ENCODE measurements at regions not wholly inside any gene's neighbourhood (a gene's known extent, or its start where the extent isn't known, plus 50 kb on each side); places are given as distances from the start of the nearest gene placed in this dataset.

- DNase-seq = no peak
Observed at GRCh38 chr10:89888321-89889070, 187.1 kb downstream of the KIF20B start.

- no peak for DNase-seq
Observed at GRCh38 chr10:89889606-89890005, 188.2 kb downstream of the KIF20B start.

DNA sequence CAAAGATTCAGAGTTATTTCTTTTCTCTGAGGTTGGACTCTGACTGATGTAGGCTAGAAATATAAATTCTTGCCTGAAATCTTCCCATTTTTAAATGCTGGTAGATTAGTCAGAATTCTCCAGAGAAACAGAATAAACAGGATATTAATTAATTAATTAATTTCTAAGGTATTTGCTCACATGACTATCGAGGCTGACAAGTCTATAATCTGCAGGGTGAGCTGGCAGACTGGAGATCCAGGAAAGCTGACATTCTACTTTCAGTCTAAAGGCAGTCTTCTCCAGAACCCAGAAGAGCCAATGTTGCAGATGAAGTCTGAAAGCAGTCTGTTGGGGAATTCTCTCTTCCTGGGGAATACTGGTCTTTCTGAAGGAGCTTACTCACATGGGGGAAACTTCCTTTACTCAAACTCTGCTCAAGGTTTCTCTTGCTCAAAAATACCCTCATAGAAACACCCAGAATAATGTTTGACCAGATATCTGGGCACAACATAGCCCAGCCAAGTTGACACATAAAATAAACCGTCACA, 189.7 kb downstream of the KIF20B start:
- no peak for DNase-seq

GRCh38 chr10:89894051-89894450, 192.7 kb downstream of the KIF20B start:
- no peak for DNase-seq

DNA sequence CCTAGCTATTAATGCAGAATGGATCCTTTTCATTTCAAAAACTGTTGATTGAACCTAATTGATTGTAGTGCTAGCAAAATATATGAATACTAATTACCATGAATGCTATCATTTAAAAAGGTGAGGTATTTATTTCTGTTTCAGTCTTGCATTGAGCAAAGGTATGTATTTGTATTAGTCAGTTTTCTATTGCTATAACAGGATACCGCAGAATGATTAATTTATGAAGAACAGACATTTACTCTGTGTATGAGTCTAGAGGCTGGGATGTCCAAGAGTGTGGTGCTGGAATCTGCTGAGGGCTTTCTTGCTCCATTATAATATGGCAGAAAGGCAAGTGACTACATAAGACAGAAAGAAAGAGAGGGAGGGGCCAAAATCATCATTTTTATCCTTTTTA, 199.2 kb downstream of the KIF20B start:
- DNase-seq = no peak

DNA sequence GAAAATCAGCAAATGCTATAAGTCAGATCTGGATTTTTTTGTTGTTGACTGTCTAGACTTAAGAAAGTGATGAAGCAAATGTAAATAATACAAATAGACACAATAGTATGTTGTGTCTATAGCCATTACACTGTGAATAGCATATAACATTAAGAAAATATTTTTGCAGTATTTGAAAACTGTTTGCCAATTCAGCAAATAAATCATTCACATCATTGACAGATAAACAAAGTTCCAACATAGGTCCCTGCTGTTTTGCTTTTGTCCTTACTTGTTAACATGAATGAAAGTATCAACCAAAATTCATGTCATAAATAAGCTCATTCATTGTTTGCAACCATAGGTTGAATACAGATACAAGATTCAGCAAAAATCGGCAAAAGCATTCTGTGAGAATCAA, 200.5 kb downstream of the KIF20B start:
- DNase-seq = no peak

- no peak for DNase-seq
Observed at GRCh38 chr10:89904755-89905154, 203.4 kb downstream of the KIF20B start.

GRCh38 chr10:89909752-89910151, 208.4 kb downstream of the KIF20B start:
- no peak for DNase-seq

DNA sequence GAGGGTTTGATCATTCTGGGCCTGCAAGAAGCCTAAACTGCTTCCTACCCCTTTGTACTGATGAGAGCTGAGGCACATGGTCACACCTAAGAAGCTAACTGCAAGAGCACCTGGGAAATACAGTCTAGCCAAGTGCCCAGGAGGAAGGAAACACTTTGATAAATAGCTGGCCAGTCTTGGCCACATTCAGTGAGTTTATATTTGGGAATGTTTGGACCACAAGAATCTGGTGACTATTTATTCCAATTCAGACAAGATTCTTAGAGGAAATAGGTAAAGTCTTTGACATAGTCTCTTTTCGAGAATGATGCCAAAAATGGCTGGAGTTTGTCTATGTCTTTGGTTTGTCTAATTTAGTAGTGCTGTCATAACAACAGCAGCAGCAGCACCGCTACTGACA, 213.6 kb downstream of the KIF20B start:
- no peak for DNase-seq

DNA sequence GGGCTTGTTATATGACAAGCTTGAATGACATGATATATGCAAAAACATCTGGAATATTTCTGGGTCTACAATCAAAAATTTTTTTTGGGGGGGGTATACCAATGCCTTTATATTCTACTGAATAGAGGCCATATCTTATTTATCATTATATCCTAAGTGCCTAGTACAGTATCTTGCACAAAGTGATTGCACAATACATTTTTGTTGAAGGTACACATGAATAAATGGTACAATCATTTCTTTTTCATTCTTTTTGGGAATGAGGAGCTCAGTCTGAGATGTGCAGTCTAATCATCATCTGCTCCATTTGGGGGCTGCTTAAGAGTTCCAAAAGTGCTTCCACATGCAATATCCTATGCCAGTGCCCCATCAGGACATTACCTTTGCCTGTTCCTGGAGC, 214.6 kb downstream of the KIF20B start:
- no peak for DNase-seq

- no peak for DNase-seq
Observed at GRCh38 chr10:89916468-89917215, 215.3 kb downstream of the KIF20B start.

GRCh38 chr10:89921403-89921802, 220.0 kb downstream of the KIF20B start:
- DNase-seq = no peak

GRCh38 chr10:89923661-89924060, 222.3 kb downstream of the KIF20B start:
- DNase-seq = no peak

- DNase-seq = no peak
Observed at GRCh38 chr10:89924261-89924660, 222.9 kb downstream of the KIF20B start.

DNA sequence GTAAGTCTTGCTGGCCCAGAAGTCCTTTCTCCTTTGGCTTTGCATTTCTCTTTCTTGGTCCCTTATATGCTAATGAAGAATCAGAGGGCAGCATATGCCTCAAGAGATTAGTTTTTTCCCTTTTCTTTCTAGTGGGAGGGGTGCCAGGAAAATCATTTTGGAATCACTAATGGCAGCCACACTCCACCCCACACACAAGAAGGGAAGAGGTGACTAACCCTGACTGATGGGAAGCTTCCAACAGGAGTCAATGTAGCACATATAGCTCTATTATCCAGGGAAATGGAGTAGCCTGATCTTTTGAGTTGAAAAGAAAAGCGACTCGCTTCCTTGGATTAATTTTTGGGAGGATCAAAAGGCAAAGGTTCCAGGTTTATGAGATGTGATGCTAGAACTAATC, 225.3 kb downstream of the KIF20B start:
- DNase-seq = no peak

DNA sequence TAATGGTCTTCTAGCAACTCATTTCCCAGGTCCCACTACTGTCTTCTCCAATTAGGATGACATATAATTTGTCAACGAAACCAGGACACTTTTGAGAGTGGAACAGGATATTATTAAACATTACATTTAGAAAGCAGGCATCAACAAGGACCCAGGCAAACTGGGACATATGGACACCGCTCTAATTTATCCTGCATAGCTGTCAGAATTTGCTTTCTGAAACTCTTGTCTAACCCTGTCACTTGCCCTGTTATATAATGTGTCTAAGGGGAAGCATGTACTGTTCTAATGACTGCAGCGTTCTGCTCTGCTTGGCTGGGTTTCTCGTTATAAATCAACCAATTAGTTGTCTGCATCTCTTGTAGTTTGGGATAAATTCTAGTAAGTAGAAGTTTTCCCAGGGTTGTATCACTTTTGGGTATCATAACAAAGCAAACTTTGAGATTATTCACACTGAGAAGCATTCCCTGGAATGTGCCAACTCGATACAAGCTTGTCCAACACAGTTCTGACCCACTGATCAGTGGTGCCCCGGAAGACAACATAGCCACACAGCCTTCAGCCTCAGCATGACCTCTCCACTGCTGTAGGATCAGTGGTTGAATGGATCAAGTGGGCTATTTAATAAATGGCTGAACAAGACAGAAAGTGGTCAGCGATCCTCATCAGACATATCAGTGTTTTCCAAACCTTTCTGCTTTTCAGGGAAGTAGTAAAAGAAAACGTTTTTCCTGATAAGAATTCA, 228.1 kb downstream of the KIF20B start:
- DNase-seq = no peak

GRCh38 chr10:89937494-89937893, 236.1 kb downstream of the KIF20B start:
- no peak for DNase-seq

DNA sequence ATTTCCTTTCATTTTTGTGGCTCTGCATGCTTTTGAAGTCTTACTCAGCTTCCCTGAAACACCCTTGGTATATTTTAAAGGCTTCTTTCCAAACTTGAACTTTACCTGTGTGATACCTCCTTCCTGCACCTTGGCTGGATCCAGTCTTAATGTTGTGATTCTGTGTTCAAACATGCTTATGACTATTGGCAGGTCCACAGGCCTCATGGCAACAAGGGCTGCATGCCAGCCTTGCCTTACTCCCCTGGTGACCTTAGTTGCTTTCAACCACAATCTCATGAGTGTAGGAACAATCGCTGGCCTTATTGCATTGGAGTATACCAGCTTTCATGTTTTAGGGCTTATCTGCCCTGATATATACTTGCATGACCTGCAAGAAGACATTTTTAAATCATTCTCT, 238.7 kb downstream of the KIF20B start:
- no peak for DNase-seq

DNA sequence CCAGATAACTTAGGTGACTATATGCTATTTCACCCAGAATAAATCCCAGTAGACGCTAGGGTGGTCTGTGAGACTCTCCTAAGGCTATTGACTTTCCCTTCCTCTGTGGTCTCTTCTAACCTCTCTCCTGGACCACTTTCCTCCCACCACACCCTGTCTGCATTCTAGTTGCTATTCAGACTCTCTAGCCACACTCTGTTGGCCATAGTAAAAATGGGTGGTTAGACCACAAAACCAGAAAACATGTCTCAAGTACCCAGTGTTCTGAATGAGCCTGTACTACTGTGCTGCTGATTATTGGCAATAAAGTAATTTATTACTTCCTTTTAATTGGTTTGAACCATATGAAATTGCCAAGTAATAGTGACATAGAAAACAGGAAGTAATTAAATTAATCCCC, 240.8 kb downstream of the KIF20B start:
- no peak for DNase-seq

- DNase-seq = no peak
Observed at GRCh38 chr10:89944138-89944537, 242.7 kb downstream of the KIF20B start.

DNA sequence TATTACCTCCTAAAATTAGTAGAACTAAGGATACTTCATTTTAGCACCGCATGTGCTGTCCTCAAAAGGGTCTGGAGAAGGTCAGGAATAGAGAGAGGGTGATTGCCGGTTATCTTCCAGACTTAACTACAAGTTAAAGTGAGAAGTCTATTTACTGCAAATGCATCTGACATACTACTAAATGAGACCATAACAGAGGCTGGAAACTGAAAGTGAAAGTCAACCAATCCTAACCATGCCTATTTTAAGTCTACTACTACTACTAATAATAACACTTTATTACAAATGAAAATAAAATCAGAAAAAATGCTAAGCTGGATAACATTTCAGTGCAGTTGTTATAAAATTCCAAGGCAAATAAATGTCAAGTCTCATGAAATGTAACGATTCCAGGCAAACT, 244.7 kb downstream of the KIF20B start:
- no peak for DNase-seq

GRCh38 chr10:89949496-89949895, 248.1 kb downstream of the KIF20B start:
- DNase-seq = no peak

DNA sequence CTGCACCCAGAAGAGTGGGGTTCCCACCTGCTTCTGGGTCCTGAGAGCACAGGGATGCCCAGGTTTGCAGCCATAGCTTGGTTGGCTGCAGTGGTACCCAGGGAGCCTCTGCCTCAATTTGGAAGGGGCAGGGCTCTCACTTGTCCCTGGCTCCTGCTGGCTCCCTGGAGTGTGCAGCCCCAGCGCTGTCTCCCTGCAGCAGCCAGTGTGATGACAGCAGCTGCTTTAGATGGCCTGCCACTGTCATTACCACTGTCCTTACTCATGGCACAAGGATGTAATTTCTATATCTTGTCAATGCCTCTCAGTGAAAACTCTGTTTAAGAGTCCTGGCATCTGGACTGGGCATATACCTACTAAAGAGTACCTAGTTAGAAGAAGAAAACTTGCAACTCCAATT, 250.9 kb downstream of the KIF20B start:
- no peak for DNase-seq

DNA sequence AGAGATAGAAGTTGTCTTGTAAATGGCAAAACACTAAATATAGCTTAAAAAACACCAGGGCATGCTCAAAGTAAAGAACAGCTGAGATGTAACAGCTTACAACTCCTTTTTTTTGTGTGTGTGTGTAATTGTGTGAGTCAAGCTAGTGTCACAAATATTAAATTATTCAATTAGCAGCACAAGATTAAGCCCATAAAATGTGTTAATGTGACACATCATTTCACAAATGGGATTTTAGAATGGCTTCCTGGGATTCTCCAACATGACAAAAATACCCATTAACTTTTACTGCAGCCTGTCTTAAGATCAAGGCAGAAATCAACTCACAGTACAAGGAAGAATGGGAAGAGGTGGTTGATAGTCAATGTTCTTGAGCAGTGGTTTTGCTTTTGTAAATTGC, 251.4 kb downstream of the KIF20B start:
- DNase-seq = no peak
